NT2/D1 (cell line): ENCODE measurements at regions not wholly inside any gene's neighbourhood (a gene's known extent, or its start where the extent isn't known, plus 50 kb on each side); places are given as distances from the start of the nearest gene placed in this dataset.

ENCODE experiments used
- SUZ12 ChIP-seq: IDR thresholded peaks from 2 replicates; pipeline ENCODE4 v1.6.1; 2011; ENCODE audit not compliant: insufficient read length, insufficient read depth; ENCODE audit errors: extremely low read depth
- YY1 ChIP-seq: IDR thresholded peaks from 2 replicates; pipeline ENCODE4 v1.6.1; 2011; ENCODE audit not compliant: insufficient read length, insufficient read depth
- ZNF274 ChIP-seq: IDR thresholded peaks from 2 replicates; pipeline ENCODE4 v1.6.1; 2011; ENCODE audit warnings: mild to moderate bottlenecking, low read depth, low read length

DNA sequence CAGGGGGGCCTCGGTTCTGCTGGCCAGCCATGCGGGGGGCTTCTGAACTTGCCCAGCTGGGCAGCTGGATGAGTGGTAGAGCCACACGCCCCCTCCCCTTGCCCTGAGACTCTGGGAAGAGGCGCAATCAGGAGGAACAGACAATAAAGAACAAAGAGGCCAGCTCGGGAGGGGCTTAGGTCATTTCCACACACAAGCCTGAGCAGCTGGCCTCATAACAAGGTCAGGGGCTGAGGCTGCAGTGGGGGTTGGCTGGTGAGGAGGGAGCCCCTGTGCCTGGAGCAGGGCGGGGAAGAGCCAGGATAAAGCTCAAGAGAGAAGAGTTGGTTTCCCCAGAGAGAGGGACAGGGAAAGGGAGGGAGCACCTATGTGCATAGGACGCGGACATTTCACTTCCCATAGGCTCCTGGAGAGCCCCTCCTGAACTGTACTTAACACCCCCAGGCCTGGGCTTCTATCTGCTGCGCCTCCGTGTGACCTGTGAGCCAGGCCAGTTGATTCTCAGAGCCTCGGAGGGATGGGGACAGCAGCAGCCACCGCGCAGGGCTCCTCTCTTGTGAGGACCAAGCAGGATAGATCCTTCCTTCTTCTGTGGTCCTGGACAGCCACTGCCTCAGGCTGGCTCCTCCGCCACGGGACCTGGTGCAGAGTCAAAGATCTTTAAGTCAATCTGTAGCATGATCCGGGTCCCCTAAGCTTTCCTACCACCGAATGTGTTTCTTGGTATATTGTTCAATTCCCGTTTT, 75.3 kb upstream of the GGTA1 start:
- TF ChIP-seq SUZ12 (no peak), YY1 (no peak), ZNF274 (no peak)
